Peyer's patch (tissue), 4 donors: ENCODE measurements at regions not wholly inside any gene's neighbourhood (a gene's known extent, or its start where the extent isn't known, plus 50 kb on each side); places are given as distances from the start of the nearest gene placed in this dataset.

Experiments used
- DNase-seq, 3 donors: peaks; one replicate each; pipeline ENCODE4 v3.0.0-alpha.2; 2017 to 2019
- H3K27ac ChIP-seq, 4 donors: fragments of 200-600 bp; sonication (generic); one replicate each; pipeline ENCODE4 v1.5.1; 2016 to 2019
- H3K27me3 ChIP-seq, 2 donors: fragments of 200-600 bp; sonication (generic); one replicate each; pipeline ENCODE4 v1.5.1; 2019
- H3K36me3 ChIP-seq, 3 donors: fragments of 200-600 bp; sonication (generic); one replicate each; pipeline ENCODE4 v1.5.1; 2016 to 2019
- H3K4me1 ChIP-seq, 4 donors: fragments of 200-600 bp; sonication (generic); one replicate each; pipeline ENCODE4 v1.5.1; 2016 to 2019
- H3K4me3 ChIP-seq, 4 donors: fragments of 200-600 bp; sonication (generic); 1 replicate in 3 of 4; 2 replicates in 1 of 4; pipeline ENCODE4 v1.5.1; 2016 to 2019; ENCODE audit warnings: mild to moderate bottlenecking in 1 of 4
- H3K9me3 ChIP-seq, 4 donors: fragments of 200-600 bp; sonication (generic); one replicate each; pipeline ENCODE4 v1.5.1; 2016 to 2019; ENCODE audit warnings: mild to moderate bottlenecking in 1 of 4
- CTCF ChIP-seq, 6 experiments: fragments of 450-650 bp in 4 of 6; fragments of 200-600 bp in 2 of 6; sonication (generic) in 1 of 6; IDR thresholded peaks; one replicate each; pipeline ENCODE4 v1.5.1; 2017 to 2019; ENCODE audit warnings: antibody characterized with exemption in 6 of 6, mild to moderate bottlenecking in 3 of 6, moderate library complexity in 1 of 6
- POLR2A ChIP-seq, 2 donors: fragments of 450-650 bp; IDR thresholded peaks; one replicate each; pipeline ENCODE4 v1.5.1; 2017; ENCODE audit warnings: antibody characterized with exemption in 2 of 2, mild to moderate bottlenecking in 2 of 2, moderate library complexity in 2 of 2

- TF ChIP-seq CTCF (IDR thresholded peaks at IDR 0.05), result no peak
- no peak for TF ChIP-seq POLR2A (IDR thresholded peaks at IDR 0.05)
- no peak for DNase-seq
- Histone ChIP-seq H3K27me3 (no peaks in the 10 kb centered on the region), H3K4me1 (no peaks in the 10 kb centered on the region), H3K4me3 (no peak overlapping the region), H3K27ac (no peak overlapping the region), H3K9me3 (peaks cover 0 to 17% (median 0%) of the 10 kb centered on the region in 4 donors), H3K36me3 (no peaks in the 10 kb centered on the region)
Measured at GRCh38 chr4:123288309-123289025, 108.1 kb upstream of the SPRY1 start.

DNA sequence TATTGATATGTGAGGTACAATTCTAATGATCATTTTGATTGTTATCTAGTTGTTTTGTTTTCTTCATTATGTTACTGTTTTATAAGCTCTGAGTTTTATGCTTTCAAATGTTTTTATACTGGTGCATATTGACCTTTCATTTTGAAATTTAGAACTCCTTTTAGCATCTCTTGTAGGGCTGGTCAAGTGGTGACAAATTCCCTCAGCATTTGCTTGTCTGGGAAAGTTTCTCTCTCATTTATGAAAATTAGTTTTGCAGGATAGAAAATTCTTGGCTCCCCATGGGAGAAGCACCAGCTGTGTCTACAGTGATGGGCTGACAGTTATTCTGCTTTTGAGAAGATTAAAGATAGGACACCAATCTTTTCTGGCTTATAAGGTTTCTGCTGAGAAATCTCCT lies 105.3 kb upstream of the SPRY1 start:
- no peaks in the 10 kb centered on the region for H3K36me3 ChIP-seq
- no peaks in the 10 kb centered on the region for H3K27me3 ChIP-seq
- no peak for DNase-seq
- no peak for TF ChIP-seq POLR2A (IDR thresholded peaks at IDR 0.05)
- TF ChIP-seq CTCF (IDR thresholded peaks at IDR 0.05), result no peak
- H3K27ac ChIP-seq, result no peak overlapping the region
- H3K4me3 ChIP-seq, result no peak overlapping the region
- H3K4me1 ChIP-seq, result no peaks in the 10 kb centered on the region
- peaks cover 0 to 17% (median 0%) of the 10 kb centered on the region in 4 donors for H3K9me3 ChIP-seq

- no peaks in the 10 kb centered on the region for H3K4me1 ChIP-seq
- H3K4me3 ChIP-seq, result no peak overlapping the region
- no peaks in the 10 kb centered on the region for H3K9me3 ChIP-seq
- DNase-seq, result no peak
- no peaks in the 10 kb centered on the region for H3K27me3 ChIP-seq
- H3K36me3 ChIP-seq, result no peaks in the 10 kb centered on the region
- no peak for TF ChIP-seq CTCF (IDR thresholded peaks at IDR 0.05)
- TF ChIP-seq POLR2A (IDR thresholded peaks at IDR 0.05), result no peak
- H3K27ac ChIP-seq, result no peak overlapping the region
Measured at GRCh38 chr4:123297836-123298235, 98.8 kb upstream of the SPRY1 start.

- Histone ChIP-seq H3K4me3 (no peak overlapping the region), H3K9me3 (no peaks in the 10 kb centered on the region), H3K27ac (no peak overlapping the region), H3K4me1 (no peaks in the 10 kb centered on the region), H3K27me3 (no peaks in the 10 kb centered on the region), H3K36me3 (no peaks in the 10 kb centered on the region)
- no peak for TF ChIP-seq POLR2A (IDR thresholded peaks at IDR 0.05)
- no peak for TF ChIP-seq CTCF (IDR thresholded peaks at IDR 0.05)
- DNase-seq, result no peak
Measured at GRCh38 chr4:123298261-123298660, 98.3 kb upstream of the SPRY1 start.

DNA sequence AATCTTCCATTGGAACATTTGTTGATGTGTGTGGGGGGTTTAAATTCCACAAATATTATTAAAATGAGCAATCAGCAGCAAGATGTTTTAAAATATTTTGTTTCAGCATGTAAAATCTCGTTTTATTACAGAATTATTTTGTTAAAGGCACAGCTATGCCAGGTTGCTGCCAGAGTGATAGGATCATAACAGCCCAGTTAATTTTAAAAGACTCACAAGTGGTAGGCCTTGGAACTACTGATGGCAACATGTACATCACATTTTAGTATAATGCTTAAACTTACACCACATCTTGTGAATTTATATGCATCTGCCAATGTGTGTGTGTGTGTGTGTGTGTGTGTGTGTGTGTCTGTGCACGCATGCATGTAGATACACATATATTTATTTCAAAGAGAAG lies 97.8 kb upstream of the SPRY1 start:
- H3K27ac ChIP-seq, result no peak overlapping the region
- H3K27me3 ChIP-seq, result no peaks in the 10 kb centered on the region
- no peak overlapping the region for H3K4me3 ChIP-seq
- H3K9me3 ChIP-seq, result no peaks in the 10 kb centered on the region
- H3K36me3 ChIP-seq, result no peaks in the 10 kb centered on the region
- H3K4me1 ChIP-seq, result no peaks in the 10 kb centered on the region
- TF ChIP-seq CTCF (IDR thresholded peaks at IDR 0.05), result no peak
- no peak for TF ChIP-seq POLR2A (IDR thresholded peaks at IDR 0.05)
- DNase-seq, result no peak
